Omental fat pad (tissue), 3 donors: ENCODE measurements at regions not wholly inside any gene's neighbourhood (a gene's known extent, or its start where the extent isn't known, plus 50 kb on each side); places are given as distances from the start of the nearest gene placed in this dataset.

Experiments
- ATAC-seq: fragments of 150-250 bp; one replicate; pipeline ENCODE4 v1.9.1; 2016; ENCODE audit warnings: mild to moderate bottlenecking, moderate library complexity; ENCODE audit not compliant: low FRiP score
- DNase-seq: peaks from one replicate; pipeline ENCODE4 v3.0.0-alpha.2; 2019; ENCODE audit warnings: low spot score
- CTCF ChIP-seq, 3 donors: fragments of 450-650 bp; IDR thresholded peaks; one replicate each; pipeline ENCODE4 v1.5.1; 2016 to 2017; ENCODE audit warnings: antibody characterized with exemption in 3 of 3, mild to moderate bottlenecking in 3 of 3, moderate library complexity in 2 of 3

- TF ChIP-seq CTCF (IDR thresholded peaks at IDR 0.05): no peak
- DNase-seq: no peak
- ATAC-seq: no peak
Measured at GRCh38 chr3:87468938-87469337, 192.6 kb upstream of the POU1F1 start.

GRCh38 chr3:87468235-87468634 lies 191.9 kb upstream of the POU1F1 start:
- no peak for DNase-seq
- no peak for ATAC-seq
- TF ChIP-seq CTCF (IDR thresholded peaks at IDR 0.05): no peak

GRCh38 chr3:87462228-87462627 lies 185.8 kb upstream of the POU1F1 start:
- DNase-seq (no peak), ATAC-seq (no peak)
- TF ChIP-seq CTCF (IDR thresholded peaks at IDR 0.05): no peak

GRCh38 chr3:87461443-87461842 lies 185.1 kb upstream of the POU1F1 start:
- DNase-seq (no peak), ATAC-seq (no peak)
- TF ChIP-seq CTCF (IDR thresholded peaks at IDR 0.05): no peak

GRCh38 chr3:87461036-87461435 lies 184.7 kb upstream of the POU1F1 start:
- ATAC-seq (no peak), DNase-seq (no peak)
- TF ChIP-seq CTCF (IDR thresholded peaks at IDR 0.05): no peak

- ATAC-seq (no peak), DNase-seq (no peak)
- no peak for TF ChIP-seq CTCF (IDR thresholded peaks at IDR 0.05)
Measured at GRCh38 chr3:87448558-87448957, 172.2 kb upstream of the POU1F1 start.

- no peak for TF ChIP-seq CTCF (IDR thresholded peaks at IDR 0.05)
- DNase-seq: no peak
- ATAC-seq: no peak
Measured at GRCh38 chr3:87446849-87447387, 170.5 kb upstream of the POU1F1 start.
